ENCODE measurements at regions not wholly inside any gene's neighbourhood (a gene's known extent, or its start where the extent isn't known, plus 50 kb on each side); places are given as distances from the start of the nearest gene placed in this dataset.

DNA sequence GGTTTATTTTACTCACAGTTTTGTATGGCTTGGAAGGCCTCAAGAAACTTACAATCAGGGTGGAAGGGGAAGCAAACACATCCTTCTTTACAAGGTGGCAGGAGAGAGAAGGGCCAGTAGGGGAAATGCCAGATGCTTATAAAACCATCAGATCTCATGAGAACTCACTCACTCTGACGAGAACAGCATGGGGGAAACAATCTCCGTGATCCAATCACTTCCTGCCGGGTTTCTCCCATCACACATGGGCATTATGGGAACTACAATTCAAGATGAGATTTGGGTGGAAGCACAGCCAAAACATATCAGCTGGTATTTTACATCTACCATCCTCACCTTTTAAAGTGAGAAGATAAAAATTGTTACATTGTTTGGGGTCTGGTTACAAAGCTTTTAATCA, 427.9 kb upstream of the CDH7 start:
- Mint-ChIP-seq H3K36me3 (ENCODE audit: low read depth) (no peaks in the 10 kb centered on the region), H3K4me1 (ENCODE audit: low read depth) (no peaks in the 10 kb centered on the region), H3K4me3 (ENCODE audit: unreplicated experiment) (no peak overlapping the region), H3K27ac (ENCODE audit: unreplicated experiment) (no peak overlapping the region), H3K27me3 (ENCODE audit: low read depth) (no peaks in the 10 kb centered on the region), H3K9me3 (ENCODE audit: low read depth) (no peaks in the 10 kb centered on the region)
- no peak for DNase-seq (ENCODE audit: low spot score)
- TF ChIP-seq, protein P1, sequence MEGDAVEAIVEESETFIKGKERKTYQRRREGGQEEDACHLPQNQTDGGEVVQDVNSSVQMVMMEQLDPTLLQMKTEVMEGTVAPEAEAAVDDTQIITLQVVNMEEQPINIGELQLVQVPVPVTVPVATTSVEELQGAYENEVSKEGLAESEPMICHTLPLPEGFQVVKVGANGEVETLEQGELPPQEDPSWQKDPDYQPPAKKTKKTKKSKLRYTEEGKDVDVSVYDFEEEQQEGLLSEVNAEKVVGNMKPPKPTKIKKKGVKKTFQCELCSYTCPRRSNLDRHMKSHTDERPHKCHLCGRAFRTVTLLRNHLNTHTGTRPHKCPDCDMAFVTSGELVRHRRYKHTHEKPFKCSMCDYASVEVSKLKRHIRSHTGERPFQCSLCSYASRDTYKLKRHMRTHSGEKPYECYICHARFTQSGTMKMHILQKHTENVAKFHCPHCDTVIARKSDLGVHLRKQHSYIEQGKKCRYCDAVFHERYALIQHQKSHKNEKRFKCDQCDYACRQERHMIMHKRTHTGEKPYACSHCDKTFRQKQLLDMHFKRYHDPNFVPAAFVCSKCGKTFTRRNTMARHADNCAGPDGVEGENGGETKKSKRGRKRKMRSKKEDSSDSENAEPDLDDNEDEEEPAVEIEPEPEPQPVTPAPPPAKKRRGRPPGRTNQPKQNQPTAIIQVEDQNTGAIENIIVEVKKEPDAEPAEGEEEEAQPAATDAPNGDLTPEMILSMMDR (IDR thresholded peaks at IDR 0.05) = no peak

DNA sequence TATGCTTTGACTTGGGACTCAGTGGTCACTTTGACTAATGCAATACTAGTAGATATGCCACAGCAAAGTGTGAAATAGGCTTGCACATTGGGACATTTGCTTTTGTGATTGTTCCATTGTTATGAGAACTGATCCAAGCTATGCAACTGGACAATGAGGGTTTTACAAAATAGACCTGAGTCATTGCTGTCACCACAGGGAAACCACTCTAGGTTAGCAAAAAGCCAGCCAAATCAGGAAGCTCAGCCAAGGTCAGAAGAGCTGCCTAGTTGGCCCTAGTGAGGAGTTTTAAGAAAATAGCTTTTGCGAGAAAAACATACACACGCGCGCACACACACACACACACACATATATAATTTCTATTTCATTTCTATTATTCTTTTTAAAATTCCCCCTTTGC, 452.4 kb upstream of the CDH7 start:
- Mint-ChIP-seq H3K27me3 (ENCODE audit: low read depth) (no peaks in the 10 kb centered on the region), H3K27ac (ENCODE audit: unreplicated experiment) (no peak overlapping the region), H3K4me3 (ENCODE audit: unreplicated experiment) (no peak overlapping the region), H3K4me1 (ENCODE audit: low read depth) (no peaks in the 10 kb centered on the region), H3K9me3 (ENCODE audit: low read depth) (no peaks in the 10 kb centered on the region), H3K36me3 (ENCODE audit: low read depth) (no peaks in the 10 kb centered on the region)
- no peak for DNase-seq (ENCODE audit: low spot score)
- TF ChIP-seq, protein P1 (IDR thresholded peaks at IDR 0.05) = no peak

DNA sequence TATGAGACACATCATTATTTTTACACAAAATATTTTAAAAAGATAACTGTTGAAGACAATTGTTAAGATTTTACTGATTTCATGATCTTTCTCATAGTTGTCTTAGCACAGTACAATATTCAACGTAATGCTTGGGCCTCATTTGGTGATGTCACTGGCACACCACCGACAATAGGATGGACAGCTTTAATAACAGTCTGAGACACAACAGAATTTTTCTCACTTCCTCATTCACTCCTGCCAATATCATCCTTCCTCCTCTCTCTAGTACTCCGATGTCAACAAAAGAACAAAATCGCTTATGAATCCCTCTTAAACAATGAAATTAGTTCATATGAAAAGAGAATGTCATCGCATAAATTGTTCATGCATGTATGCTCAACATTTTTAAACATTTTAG, 461.9 kb upstream of the CDH7 start:
- Mint-ChIP-seq H3K9me3 (ENCODE audit: low read depth) (peaks cover 3% of the 10 kb centered on the region), H3K36me3 (ENCODE audit: low read depth) (no peaks in the 10 kb centered on the region), H3K27me3 (ENCODE audit: low read depth) (no peaks in the 10 kb centered on the region), H3K4me3 (ENCODE audit: unreplicated experiment) (no peak overlapping the region), H3K27ac (ENCODE audit: unreplicated experiment) (no peak overlapping the region), H3K4me1 (ENCODE audit: low read depth) (no peaks in the 10 kb centered on the region)
- TF ChIP-seq, protein P1 (IDR thresholded peaks at IDR 0.05) = no peak
- no peak for DNase-seq (ENCODE audit: low spot score)

DNA sequence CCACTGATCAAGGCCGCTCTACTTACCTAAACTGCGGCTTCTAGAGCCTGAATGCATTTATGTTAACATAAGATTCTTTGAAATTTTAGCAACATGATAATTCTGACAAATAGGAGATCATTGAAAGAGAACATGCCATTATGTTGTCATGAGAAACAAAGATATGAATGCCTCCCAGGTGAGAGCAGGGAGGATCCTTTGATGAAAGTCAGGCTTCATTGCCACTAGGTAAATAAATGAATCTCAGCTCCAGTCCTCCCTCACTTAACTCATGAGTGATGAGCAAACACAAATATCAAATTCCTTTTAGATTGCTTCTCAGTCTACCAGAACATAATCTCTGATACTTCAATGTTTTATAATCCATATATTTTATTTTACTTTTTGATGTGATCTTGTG, 463.2 kb upstream of the CDH7 start:
- Mint-ChIP-seq H3K27ac (ENCODE audit: unreplicated experiment) (no peak overlapping the region), H3K4me3 (ENCODE audit: unreplicated experiment) (no peak overlapping the region), H3K36me3 (ENCODE audit: low read depth) (no peaks in the 10 kb centered on the region), H3K4me1 (ENCODE audit: low read depth) (no peaks in the 10 kb centered on the region), H3K27me3 (ENCODE audit: low read depth) (no peaks in the 10 kb centered on the region), H3K9me3 (ENCODE audit: low read depth) (peaks cover 3% of the 10 kb centered on the region)
- TF ChIP-seq, protein P1 (IDR thresholded peaks at IDR 0.05) = no peak
- DNase-seq (ENCODE audit: low spot score) = no peak

DNA sequence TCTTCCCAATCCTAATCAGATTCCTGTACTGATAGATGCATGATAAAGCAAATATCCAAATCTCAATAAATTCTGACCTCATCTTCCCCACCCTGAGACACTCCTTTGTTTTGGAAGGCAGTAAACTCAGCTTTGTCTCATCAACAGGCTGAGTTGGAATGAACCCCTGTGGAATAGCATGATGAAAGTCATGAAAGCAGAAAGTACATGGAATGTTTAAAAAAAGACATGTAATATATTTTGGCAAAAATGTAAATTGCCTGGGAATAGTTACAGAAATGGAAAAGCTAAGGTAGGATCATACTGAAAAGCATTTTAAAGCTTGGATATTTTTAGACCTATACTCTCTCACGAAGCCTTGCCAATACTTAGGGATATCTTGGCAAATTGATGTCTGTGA, 468.7 kb upstream of the CDH7 start:
- Mint-ChIP-seq H3K4me3 (ENCODE audit: unreplicated experiment) (no peak overlapping the region), H3K9me3 (ENCODE audit: low read depth) (peaks cover 6% of the 10 kb centered on the region), H3K27me3 (ENCODE audit: low read depth) (no peaks in the 10 kb centered on the region), H3K27ac (ENCODE audit: unreplicated experiment) (no peak overlapping the region), H3K36me3 (ENCODE audit: low read depth) (no peaks in the 10 kb centered on the region), H3K4me1 (ENCODE audit: low read depth) (no peaks in the 10 kb centered on the region)
- DNase-seq (ENCODE audit: low spot score) = no peak
- TF ChIP-seq, protein P1 (IDR thresholded peaks at IDR 0.05) = no peak

Data from chondrocyte (in vitro differentiated cells).